Stimulated activated CD4-positive, alpha-beta T cell treated with anti-CD3 and anti-CD28 coated beads, Interleukin-1b, Interleukin-23, amount 100 ng/mL, for 24 hours (primary cell): ENCODE measurements at regions not wholly inside any gene's neighbourhood (a gene's known extent, or its start where the extent isn't known, plus 50 kb on each side); places are given as distances from the start of the nearest gene placed in this dataset.

Experiments
- DNase-seq, 4 experiments: peaks; one replicate each; pipeline ENCODE4 v3.0.0-alpha.2; 2020; ENCODE audit warnings: low read depth in 4 of 4, low spot score in 1 of 4

- no peak for DNase-seq
Measured at GRCh38 chr16:51755039-51755501, 604.0 kb upstream of the SALL1 start.

DNA sequence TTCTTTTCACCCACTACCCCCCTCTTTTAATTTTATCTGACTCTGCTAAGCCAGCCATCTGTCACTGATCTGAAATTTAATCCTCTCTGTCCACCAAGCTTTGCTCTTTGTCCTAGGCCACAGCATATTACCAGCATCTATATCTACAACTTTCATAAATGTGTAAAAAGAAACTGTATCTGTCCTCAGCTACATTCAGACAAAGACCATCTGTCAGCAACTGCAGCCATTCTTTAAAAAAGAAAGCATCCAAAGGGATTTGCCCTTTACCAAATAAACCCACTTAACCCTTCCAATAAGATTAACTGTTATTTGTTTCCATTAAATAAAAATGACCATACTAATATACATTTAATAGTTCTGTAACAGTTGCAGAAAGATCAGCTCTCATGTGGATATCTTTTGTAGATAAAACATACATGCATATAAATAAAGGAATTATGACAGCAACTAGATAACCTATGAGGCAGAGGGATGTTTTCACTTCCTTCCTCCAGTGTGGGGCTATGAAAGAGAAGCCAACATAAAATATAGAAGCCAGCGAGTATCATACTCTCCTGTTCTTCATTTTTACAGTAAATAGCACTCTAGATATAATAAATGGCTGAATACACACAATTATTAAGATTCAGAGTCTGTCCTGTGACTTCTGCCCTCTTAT is 602.5 kb upstream of the SALL1 start:
- no peak for DNase-seq

DNA sequence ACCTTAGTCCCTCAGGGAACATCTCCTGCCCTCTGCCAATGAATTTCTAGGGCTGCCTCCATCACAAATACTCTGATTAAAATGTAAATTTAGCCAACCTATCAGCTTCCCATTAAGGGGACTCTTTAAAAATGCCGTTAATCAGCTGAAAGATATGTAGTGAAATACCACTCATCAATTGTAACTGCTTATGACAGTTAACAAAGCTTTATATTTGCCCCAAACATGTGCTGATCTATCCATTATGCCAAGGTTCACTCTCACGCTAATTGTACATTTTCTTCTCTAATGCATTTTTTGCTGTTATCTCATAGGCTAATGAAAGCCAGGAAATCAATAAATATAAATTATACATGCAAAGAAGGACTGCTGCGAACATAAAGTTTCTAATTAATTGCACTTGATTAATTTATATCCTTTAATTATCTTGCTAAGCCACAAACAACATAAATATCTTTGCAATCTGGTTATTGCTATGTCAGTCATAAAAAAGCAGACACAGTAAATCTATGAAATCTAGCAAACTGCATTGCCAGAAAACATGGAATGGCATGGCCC is 601.4 kb upstream of the SALL1 start:
- DNase-seq, result no peak

GRCh38 chr16:51747329-51747728 is 596.3 kb upstream of the SALL1 start:
- no peak for DNase-seq

DNA sequence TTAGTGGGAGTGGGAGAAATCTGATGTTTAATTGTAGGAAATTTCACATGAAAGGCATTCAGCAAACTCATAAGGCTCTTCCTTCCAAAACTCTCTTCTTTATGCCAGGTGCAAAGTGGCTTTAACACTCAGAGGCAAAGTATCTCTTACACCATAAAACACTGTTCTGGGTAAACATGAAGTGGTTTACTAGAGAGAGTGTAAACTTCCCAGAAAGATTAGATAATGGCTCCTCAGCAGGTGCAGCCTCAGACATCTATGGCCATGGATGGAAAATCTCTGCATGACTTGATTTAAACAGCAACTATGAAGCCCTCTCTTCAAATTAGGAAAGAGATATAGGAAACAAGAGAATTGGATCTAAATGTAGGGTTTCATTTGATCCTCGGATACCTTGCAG is 583.1 kb upstream of the SALL1 start:
- no peak for DNase-seq

DNA sequence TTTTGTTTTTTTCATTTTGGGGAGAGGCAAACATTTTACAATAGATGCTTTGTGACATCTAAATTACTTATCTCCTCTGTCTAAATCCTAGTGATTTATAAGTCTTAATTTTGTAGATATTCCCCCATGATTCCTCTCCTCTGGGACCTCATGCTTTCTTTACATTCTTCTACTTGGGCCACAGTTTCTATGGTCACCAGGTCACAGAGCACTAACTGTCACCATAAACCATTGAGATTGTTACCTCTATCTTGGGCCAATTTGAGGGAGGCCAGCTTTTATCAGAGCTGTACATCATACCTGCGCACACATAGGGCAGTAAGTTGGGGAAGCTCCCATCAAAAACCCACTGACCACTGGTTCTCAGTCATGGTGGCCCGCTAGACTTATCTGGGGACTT is 582.1 kb upstream of the SALL1 start:
- DNase-seq, result no peak

DNA sequence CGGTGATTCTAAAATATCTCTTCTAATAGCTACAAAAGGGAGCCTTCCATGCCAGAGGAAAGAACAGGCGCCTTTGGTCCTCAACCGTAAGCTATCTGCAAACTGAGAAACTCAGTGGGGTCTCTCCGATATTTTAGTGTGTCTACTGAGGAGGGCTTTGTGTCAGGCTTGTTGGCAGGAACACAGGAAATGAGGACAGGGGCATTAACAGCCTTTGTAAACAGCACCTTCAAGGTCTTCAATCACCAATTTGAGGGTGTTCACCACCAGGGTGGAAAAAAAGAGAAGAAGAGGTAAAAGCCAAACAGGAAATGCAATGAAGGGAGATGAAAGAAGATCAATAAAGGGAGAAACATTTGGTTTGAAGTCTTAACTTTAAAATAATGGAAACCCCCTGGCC is 580.1 kb upstream of the SALL1 start:
- no peak for DNase-seq

DNA sequence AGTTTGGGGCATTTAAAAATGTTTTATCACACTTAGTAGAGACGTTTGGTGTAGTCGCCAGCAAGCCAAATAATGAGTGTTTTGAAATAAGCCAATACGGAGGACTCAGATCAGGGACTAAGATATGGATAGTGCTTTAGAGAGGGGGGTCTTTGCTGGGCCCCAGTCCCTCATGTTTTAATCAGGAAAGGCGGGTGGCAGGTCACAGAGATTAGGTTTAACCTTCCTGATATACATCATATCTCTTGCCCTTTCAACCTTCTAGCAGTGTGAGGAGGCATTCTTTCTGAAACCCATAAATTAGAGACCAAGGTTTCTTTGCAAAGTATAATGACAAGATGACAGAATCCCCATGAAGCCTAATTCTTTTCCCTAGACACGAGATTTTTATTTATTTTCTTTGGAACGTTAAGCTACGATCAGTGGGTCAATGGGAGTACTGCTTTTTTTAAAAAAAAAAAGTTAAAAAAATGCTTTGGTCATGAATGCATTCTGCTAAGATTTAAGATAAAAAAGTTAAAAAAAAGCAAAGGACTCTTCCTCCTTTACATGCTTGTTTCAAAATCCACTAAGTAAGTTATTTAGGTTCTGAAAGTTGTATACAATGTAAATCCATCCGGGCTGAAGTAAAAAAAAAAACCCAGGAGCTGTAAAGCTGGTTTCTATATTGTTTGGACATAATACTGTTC is 572.1 kb upstream of the SALL1 start:
- DNase-seq, result no peak

GRCh38 chr16:51722467-51722866 is 571.4 kb upstream of the SALL1 start:
- DNase-seq, result no peak

DNA sequence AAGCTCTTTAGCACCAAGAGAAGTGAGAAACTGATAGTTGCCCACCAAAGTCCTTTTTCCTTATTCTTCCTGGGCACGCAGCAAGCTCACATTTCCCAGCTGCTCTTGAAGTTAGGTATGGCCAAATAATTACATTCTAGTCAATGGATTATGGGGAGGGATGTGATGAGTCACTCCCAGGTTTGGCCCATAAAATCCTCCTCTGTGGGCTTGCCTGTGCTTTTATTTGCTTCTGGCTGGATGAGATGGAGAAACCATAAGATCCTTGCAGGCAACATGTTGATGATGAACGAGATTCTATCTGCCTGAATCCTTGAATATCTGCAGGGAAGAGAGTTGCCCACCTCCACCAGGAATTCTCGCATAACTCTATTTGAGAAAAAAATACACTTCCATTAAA is 568.3 kb upstream of the SALL1 start:
- no peak for DNase-seq

- DNase-seq, result no peak
Measured at GRCh38 chr16:51716195-51716594, 565.1 kb upstream of the SALL1 start.

GRCh38 chr16:51713502-51713901 is 562.4 kb upstream of the SALL1 start:
- DNase-seq, result no peak

DNA sequence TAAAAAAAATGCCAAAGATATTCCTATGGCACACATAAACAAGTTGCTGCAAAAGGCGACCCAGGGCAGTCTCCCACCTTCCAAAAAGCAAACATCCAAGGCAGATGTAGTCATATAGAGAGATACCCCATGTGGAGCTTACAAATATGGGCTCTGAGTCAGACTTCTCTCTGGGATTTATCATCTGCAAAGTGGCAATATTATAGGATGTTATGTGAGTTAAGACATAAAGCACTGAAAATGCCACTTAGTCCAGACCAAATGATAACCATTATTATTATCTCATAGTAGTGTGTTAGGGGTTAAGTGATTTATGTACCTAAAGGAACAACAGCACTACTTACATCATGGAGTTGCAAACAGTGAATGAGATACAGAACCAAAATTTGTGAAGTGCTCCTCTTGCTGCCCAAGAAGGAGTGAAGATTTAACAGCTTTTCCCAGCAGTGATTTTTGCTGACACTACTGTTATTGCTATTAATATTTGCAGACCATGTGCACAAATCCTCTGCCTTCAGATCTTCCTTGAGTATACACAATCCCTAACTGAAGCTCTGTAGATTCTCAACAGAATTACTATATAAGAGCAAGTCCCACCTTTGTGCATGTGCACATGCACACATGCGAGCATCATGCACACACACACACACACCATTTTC is 560.0 kb upstream of the SALL1 start:
- no peak for DNase-seq

GRCh38 chr16:51710186-51710585 is 559.1 kb upstream of the SALL1 start:
- DNase-seq, result no peak

DNA sequence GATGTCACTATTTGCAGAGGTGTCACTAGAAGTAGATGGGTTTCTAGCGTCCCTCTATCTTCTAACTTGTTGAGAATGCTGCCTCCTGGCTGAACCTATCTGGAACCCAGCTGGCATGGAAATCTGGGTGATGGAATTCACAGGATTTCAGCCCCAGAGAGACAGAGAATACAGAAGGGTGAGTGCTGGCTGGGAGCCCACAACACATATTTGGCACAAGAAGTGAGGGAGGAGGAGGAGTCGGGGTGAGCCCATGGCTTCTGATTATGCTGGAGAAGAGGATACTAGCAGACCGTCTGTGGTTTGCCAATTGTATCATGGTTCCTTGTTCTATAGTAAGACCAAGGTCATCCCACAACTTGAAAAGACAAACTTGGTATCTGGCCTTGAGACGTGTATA is 557.8 kb upstream of the SALL1 start:
- DNase-seq, result no peak

GRCh38 chr16:51707666-51708065 is 556.6 kb upstream of the SALL1 start:
- no peak for DNase-seq

DNA sequence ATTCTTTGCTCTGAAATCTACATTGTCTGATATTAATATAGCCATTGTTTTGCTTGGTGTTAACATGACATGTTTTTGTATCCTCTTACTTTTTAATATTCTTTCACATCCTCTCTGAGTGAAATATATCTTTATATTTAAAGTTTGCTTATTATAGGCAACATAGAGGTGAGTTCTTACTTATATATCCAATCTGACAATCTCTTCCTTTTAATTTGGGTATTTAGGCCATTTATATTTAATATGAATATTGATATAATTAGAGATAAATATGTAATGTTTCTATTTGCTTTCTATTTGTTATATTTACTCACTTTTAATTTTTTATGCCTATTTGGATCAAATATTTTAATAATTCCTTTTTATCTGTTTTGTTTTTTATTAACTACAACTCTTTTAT is 554.1 kb upstream of the SALL1 start:
- no peak for DNase-seq

- no peak for DNase-seq
Measured at GRCh38 chr16:51701025-51701424, 550.0 kb upstream of the SALL1 start.

DNA sequence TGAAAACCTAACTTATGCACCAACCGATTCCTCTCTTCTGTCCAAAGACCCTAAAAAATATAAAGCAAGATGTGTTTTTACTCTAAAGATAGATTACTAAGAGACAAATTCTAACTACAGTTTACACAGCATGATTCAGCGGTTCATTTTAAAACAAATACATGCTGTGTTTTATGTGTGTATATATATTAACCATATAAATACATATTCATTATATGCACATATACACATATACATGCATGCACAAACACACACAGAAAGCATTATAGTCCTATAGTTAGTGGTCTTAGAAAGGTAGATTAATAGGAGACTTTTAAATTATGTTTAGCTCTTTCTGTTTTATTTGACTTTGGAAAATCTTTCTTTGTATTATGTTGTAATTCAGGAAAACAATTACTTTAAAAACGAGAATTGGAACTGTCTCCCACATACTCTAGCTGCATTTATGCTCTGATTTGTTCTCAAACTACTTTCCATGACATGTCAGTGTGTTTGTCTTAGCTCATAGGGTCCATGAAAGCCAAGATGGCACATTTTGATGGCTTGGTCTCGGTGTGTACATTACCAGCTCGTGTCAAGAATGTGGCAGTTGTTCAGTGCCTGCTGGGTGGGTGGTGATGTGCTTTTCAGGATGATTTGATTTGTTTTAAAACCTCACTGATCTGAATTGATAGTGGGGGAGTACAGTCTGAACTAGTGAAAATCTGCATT is 548.8 kb upstream of the SALL1 start:
- no peak for DNase-seq

GRCh38 chr16:51698647-51699046 is 547.6 kb upstream of the SALL1 start:
- no peak for DNase-seq

- DNase-seq, result no peak
Measured at GRCh38 chr16:51697454-51697853, 546.4 kb upstream of the SALL1 start.

- DNase-seq, result no peak
Measured at GRCh38 chr16:51696376-51696775, 545.3 kb upstream of the SALL1 start.
